Left lung (tissue), 4 donors: ENCODE measurements at regions not wholly inside any gene's neighbourhood (a gene's known extent, or its start where the extent isn't known, plus 50 kb on each side); places are given as distances from the start of the nearest gene placed in this dataset.

Source experiments
- ATAC-seq: fragments of 200-7000 bp; cut with Tn5 transposase; one replicate; pipeline ENCODE4 v1.9.1; 2020; ENCODE audit warnings: moderate library complexity
- DNase-seq, 4 donors: peaks; one replicate each; pipeline ENCODE4 v3.0.0-alpha.2; 2013 to 2020
- H3K27ac ChIP-seq, 2 donors: fragments of 200-600 bp; sonication (generic) in 1 of 2; one replicate each; pipeline versions ENCODE4 v1.5.0 to v1.8.0; 2020 to 2021
- H3K27me3 ChIP-seq, 2 donors: fragments of 200-600 bp; sonication (generic) in 1 of 2; one replicate each; pipeline versions ENCODE4 v1.5.0 to v1.8.0; 2020 to 2021
- H3K36me3 ChIP-seq, 2 donors: fragments of 200-600 bp; sonication (generic) in 1 of 2; one replicate each; pipeline versions ENCODE4 v1.5.0 to v1.8.0; 2020 to 2021
- H3K4me1 ChIP-seq, 2 donors: fragments of 200-600 bp; one replicate each; pipeline ENCODE4 v1.8.0; 2021
- H3K4me3 ChIP-seq, 2 donors: fragments of 200-600 bp; sonication (generic) in 1 of 2; one replicate each; pipeline versions ENCODE4 v1.5.0 to v1.8.0; 2020 to 2021; ENCODE audit warnings: mild to moderate bottlenecking in 1 of 2
- H3K9me3 ChIP-seq, 2 donors: fragments of 200-600 bp; sonication (generic) in 1 of 2; one replicate each; pipeline versions ENCODE4 v1.5.0 to v1.8.0; 2020 to 2021
- intact Hi-C, 2 donors: fragments of 100-400 bp; cut with DNase I; formaldehyde crosslinking; loops; one replicate each; pipeline versions ENCODE4 v1.11.2 to v1.14.2; 2022
- TF ChIP-seq, protein P1 (sequence below), 2 donors: fragments of 200-600 bp; sonication (generic) in 1 of 2; IDR thresholded peaks; one replicate each; pipeline versions ENCODE4 v1.5.0 to v1.8.0; 2021; ENCODE audit warnings: antibody characterized with exemption in 2 of 2
- donor health status: DM: no; HTN: yes; CAD: no.
- donor health status: DM: no; HTN: no; CAD: no.

DNA sequence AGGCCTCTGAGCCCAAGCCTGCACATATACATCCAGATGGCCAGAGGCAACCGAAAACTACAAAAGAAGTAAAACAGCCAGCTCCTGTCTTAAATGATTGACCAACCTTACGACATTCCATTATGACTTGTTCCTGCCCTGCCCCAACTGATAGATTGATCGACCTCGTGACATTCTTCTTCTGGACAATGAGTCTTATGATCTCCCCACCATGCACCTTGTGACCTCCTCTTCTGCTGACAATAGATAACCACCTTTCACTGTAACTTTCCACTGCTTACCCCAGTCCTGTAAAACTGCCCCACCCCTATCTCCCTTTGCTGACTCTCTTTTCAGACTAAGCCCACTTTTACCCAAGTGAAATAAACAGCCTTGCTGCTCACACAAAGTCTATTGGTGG lies 670.0 kb upstream of the PKDCC start:
- TF ChIP-seq, protein P1, sequence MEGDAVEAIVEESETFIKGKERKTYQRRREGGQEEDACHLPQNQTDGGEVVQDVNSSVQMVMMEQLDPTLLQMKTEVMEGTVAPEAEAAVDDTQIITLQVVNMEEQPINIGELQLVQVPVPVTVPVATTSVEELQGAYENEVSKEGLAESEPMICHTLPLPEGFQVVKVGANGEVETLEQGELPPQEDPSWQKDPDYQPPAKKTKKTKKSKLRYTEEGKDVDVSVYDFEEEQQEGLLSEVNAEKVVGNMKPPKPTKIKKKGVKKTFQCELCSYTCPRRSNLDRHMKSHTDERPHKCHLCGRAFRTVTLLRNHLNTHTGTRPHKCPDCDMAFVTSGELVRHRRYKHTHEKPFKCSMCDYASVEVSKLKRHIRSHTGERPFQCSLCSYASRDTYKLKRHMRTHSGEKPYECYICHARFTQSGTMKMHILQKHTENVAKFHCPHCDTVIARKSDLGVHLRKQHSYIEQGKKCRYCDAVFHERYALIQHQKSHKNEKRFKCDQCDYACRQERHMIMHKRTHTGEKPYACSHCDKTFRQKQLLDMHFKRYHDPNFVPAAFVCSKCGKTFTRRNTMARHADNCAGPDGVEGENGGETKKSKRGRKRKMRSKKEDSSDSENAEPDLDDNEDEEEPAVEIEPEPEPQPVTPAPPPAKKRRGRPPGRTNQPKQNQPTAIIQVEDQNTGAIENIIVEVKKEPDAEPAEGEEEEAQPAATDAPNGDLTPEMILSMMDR (IDR thresholded peaks at IDR 0.05) = no peak
- Histone ChIP-seq H3K36me3 (no peaks in the 10 kb centered on the region), H3K27me3 (no peaks in the 10 kb centered on the region), H3K4me1 (no peaks in the 10 kb centered on the region), H3K27ac (no peak overlapping the region), H3K9me3 (no peaks in the 10 kb centered on the region), H3K4me3 (no peak overlapping the region)
- ATAC-seq (no peak), DNase-seq (no peak)
- intact Hi-C loops = no loop called here

DNA sequence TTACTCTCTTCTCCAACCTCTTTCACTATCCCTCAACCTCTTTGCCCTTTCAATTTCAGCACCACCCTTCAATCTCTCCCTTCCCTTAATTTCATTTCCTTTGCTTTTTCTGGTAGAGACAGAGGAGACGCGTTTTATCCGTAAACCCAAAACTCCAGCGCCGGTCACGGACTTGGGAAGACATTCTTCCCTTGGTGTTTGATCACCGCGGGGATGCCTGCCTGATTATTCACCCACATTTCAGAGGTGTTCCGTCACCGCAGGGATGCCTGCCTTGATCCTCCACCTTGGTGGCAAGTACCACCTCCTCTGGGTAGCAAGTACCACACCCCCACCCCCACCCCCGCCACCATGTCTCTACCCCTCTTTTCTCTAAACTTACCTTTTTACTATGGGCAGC lies 669.4 kb upstream of the PKDCC start:
- no peak for DNase-seq
- H3K27me3 ChIP-seq = no peaks in the 10 kb centered on the region
- ATAC-seq = no peak
- H3K9me3 ChIP-seq = no peaks in the 10 kb centered on the region
- intact Hi-C loops = no loop called here
- no peaks in the 10 kb centered on the region for H3K4me1 ChIP-seq
- no peaks in the 10 kb centered on the region for H3K36me3 ChIP-seq
- no peak overlapping the region for H3K27ac ChIP-seq
- H3K4me3 ChIP-seq = no peak overlapping the region
- TF ChIP-seq, protein P1 (IDR thresholded peaks at IDR 0.05) = no peak

DNA sequence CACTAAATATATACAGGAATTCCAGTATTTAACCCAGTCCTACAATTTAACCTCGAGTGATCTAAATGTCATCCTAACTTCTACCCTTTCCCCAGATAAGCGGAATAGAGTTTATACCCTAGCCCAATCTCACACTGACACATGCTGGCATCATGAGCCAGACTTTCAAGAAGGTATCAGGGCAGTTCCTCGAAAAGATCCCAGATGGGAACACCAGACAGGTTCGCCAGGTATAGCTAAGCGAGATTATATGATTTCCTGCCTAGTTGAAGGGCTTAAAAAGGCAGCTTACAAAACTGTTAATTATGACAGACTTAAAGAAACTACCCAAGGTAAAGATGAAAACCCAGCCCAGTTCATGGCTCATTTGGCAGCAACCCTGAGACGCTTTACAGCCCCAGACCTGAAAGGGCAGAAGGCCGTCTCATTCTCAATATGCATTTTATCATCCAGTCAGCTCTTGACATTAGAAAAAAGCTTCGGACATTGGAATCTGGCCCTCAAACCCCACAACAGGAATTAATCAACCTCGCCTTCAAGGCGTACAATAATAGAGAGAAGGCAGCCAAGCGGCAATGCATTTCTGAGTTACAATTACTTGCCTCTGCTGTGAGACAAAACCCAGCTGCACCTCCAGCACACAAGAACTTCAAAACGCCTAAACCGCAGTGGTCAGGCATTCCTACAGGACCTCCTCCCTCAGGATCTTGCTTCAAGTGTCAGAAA lies 668.2 kb upstream of the PKDCC start:
- no peaks in the 10 kb centered on the region for H3K4me1 ChIP-seq
- DNase-seq = peak in 2 of 4 donors; percentile 26 to 37
- TF ChIP-seq, protein P1 (IDR thresholded peaks at IDR 0.05) = no peak
- H3K27me3 ChIP-seq = no peaks in the 10 kb centered on the region
- no peak overlapping the region for H3K4me3 ChIP-seq
- ATAC-seq = no peak
- no peaks in the 10 kb centered on the region for H3K9me3 ChIP-seq
- intact Hi-C loops = no loop called here
- H3K36me3 ChIP-seq = no peaks in the 10 kb centered on the region
- H3K27ac ChIP-seq = no peak overlapping the region

DNA sequence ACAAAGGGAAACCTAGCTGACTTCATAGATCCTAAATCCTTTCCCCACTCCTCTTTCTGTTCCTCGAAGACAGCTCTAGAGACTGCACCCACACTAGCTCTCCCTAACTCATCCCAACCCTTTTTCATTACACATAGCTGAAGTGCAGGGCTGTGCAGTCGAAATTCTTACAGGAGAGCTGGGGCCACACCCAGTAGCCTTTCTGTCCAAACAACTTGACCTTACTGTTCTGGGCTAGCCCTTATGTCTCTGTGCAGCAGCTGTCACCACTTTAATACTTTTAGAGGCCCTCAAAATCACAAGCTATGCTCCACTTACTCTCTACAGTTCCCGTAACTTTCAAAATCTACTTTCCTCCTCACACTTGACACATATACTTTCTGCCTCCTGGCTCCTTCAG lies 666.1 kb upstream of the PKDCC start:
- no peak overlapping the region for H3K4me3 ChIP-seq
- H3K27me3 ChIP-seq = no peaks in the 10 kb centered on the region
- H3K36me3 ChIP-seq = no peaks in the 10 kb centered on the region
- H3K4me1 ChIP-seq = no peaks in the 10 kb centered on the region
- ATAC-seq = peak; percentile 92
- TF ChIP-seq, protein P1 (IDR thresholded peaks at IDR 0.05) = no peak
- no peaks in the 10 kb centered on the region for H3K9me3 ChIP-seq
- peak in 1 of 4 donors; percentile 37 for DNase-seq
- H3K27ac ChIP-seq = no peak overlapping the region
- intact Hi-C loops = no loop called here

DNA sequence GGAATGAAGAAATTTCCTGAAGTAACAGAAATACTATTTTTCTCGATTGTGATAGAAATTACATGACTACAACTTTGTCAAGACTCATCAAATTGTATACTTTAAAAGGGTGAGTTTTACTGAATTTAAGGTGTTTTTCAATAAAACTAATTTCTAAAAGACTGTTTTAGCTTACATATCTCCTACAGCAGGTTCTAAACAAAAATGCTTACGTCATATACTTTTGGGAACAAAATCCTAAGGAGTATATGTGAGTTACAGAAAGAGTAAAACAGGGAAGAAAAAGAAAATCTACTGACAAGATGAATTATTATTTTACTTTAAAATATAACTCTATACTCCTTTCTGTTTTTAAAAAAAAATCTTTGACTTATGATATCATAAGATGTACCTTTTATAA lies 660.3 kb upstream of the PKDCC start:
- ATAC-seq = no peak
- intact Hi-C loops = no loop called here
- no peaks in the 10 kb centered on the region for H3K27me3 ChIP-seq
- H3K4me1 ChIP-seq = no peaks in the 10 kb centered on the region
- H3K27ac ChIP-seq = no peak overlapping the region
- no peak overlapping the region for H3K4me3 ChIP-seq
- TF ChIP-seq, protein P1 (IDR thresholded peaks at IDR 0.05) = no peak
- no peaks in the 10 kb centered on the region for H3K36me3 ChIP-seq
- H3K9me3 ChIP-seq = no peaks in the 10 kb centered on the region
- no peak for DNase-seq
